GM12873 (cell line): ENCODE measurements at regions not wholly inside any gene's neighbourhood (a gene's known extent, or its start where the extent isn't known, plus 50 kb on each side); places are given as distances from the start of the nearest gene placed in this dataset.

Experiments
- CTCF ChIP-seq: IDR thresholded peaks from 2 replicates; pipeline ENCODE4 v1.5.1; 2012; ENCODE audit warnings: low read depth, mild to moderate bottlenecking, moderate library complexity, low read length, control low read depth; ENCODE audit not compliant: insufficient read depth; ENCODE audit errors: missing control alignments

GRCh38 chr13:47232516-47232915 lies 335.7 kb upstream of the HTR2A start:
- TF ChIP-seq CTCF = no peak

DNA sequence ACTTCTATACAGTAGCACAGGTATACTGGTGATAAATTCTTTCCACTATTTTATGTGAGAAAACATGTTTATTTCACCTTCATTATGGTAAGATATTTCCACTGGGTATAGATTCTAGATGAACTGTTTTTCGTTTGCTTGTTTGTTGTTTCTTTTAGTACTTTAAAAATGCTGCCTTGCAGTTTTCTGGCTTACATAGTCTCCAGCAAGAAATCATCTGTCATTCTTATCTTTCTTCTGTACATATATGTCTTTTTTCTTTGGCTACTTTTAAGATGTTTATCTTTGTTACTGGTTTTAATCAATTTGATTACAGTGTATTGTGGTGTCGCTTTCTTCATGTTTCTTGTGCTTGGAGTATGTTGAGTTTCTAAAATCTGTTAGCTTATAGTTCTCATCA lies 333.3 kb upstream of the HTR2A start:
- TF ChIP-seq CTCF = no peak

DNA sequence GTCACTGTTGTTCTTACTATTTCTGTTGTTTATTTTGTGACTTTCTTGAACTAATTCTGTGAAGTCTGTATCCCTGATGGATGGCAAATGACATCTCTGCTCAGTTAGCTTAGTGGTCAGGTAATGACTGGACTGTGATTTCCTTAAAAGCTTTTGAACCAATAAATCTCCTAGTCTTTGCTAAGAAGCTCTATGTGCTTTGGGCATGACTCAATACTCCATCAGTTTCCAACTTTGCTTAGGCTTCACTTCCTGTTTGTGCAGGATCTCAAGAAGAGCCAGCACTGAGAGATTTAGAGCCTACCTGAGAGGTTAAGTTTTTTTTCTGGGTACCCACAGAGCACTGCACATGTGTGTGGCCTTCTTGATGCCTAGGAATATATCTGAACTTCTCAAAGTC lies 329.7 kb upstream of the HTR2A start:
- TF ChIP-seq CTCF = no peak

- no peak for TF ChIP-seq CTCF
These were observed 323.7 kb upstream of the HTR2A start for GRCh38 chr13:47220453-47221140.

- no peak for TF ChIP-seq CTCF
These were observed 321.8 kb upstream of the HTR2A start for GRCh38 chr13:47218611-47219010.

DNA sequence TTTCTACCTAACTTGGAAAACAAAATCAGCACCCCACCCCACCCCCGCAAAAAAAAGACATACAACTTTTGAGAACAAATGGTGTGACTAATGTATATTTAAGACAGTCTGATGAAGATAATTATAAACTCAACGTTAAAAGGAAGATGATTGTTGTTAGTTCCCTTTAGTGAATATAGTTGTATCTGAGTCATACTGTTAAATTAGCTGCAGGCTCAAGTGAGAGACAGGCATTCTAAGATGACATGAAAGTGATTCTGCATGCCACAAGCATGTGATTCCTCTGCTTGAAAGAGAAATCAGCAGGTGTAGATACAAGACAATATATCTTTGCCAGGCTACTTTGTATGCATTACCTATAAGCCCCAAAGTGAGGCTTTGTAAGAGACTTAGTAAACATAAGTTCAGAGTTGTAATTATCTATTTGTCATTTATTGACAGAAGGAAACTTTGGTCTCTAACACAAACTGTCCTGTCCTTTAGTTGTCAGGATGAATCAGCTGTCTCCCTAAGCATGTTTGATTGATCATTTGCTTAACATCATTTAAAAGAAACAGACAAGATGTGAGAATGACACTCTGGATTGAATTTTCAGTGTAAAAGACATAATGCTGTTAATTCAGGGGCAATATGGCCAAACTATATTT lies 319.4 kb upstream of the HTR2A start:
- no peak for TF ChIP-seq CTCF

GRCh38 chr13:47215736-47216135 lies 318.9 kb upstream of the HTR2A start:
- no peak for TF ChIP-seq CTCF
